Right atrium auricular region (tissue), 2 donors: ENCODE measurements at regions not wholly inside any gene's neighbourhood (a gene's known extent, or its start where the extent isn't known, plus 50 kb on each side); places are given as distances from the start of the nearest gene placed in this dataset.

ENCODE experiments used
- DNase-seq: peaks from one replicate; pipeline ENCODE4 v3.0.0-alpha.2; 2019; ENCODE audit warnings: low spot score
- H3K27ac ChIP-seq, 2 donors: fragments of 200-600 bp; sonication (generic); 1 replicate in 1 of 2; 2 replicates in 1 of 2; pipeline ENCODE4 v1.5.1; 2016 to 2019
- H3K27me3 ChIP-seq, 2 donors: fragments of 200-600 bp; sonication (generic); one replicate each; pipeline versions ENCODE4 v1.5.1 to v1.6.0; 2017 to 2019
- H3K36me3 ChIP-seq: fragments of 200-600 bp; sonication (generic); one replicate; pipeline ENCODE4 v1.5.1; 2016
- H3K4me1 ChIP-seq, 2 donors: fragments of 200-600 bp; sonication (generic); one replicate each; pipeline versions ENCODE4 v1.5.1 to v1.6.0; 2017 to 2019
- H3K4me3 ChIP-seq, 2 donors: fragments of 200-600 bp; sonication (generic); 1 replicate in 1 of 2; 2 replicates in 1 of 2; pipeline ENCODE4 v1.5.1; 2017 to 2019; ENCODE audit warnings: mild to moderate bottlenecking in 1 of 2, moderate library complexity in 1 of 2
- H3K9me3 ChIP-seq, 2 donors: fragments of 200-600 bp; sonication (generic); one replicate each; pipeline ENCODE4 v1.5.1; 2019
- TF ChIP-seq, protein P1 (sequence below), 2 donors: fragments of 200-600 bp; sonication (generic); IDR thresholded peaks; one replicate each; pipeline ENCODE4 v1.5.1; 2019; ENCODE audit warnings: antibody characterized with exemption in 2 of 2

DNA sequence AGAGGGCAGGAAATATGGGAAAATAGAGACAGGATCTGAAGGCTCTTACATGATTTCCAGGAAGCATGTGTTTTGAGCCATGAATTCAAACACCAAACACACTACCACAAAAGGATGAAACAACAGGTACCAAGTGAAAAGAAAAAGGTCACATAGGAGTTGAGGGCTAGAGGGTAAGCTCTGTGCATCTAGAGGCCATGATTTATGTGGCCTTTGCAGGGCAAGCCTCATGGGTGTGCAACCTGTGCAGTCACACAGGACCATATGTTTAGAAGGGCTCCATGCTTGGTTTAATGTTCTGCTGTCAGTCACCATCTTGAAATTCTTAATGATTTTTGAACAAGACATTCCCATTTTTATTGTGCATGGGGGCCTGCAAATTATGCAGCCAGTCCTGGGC lies 134.5 kb upstream of the CCDC68 start:
- no peak overlapping the region for H3K4me3 ChIP-seq
- no peaks in the 10 kb centered on the region for H3K4me1 ChIP-seq
- DNase-seq: no peak
- H3K9me3 ChIP-seq: no peaks in the 10 kb centered on the region
- TF ChIP-seq, protein P1, sequence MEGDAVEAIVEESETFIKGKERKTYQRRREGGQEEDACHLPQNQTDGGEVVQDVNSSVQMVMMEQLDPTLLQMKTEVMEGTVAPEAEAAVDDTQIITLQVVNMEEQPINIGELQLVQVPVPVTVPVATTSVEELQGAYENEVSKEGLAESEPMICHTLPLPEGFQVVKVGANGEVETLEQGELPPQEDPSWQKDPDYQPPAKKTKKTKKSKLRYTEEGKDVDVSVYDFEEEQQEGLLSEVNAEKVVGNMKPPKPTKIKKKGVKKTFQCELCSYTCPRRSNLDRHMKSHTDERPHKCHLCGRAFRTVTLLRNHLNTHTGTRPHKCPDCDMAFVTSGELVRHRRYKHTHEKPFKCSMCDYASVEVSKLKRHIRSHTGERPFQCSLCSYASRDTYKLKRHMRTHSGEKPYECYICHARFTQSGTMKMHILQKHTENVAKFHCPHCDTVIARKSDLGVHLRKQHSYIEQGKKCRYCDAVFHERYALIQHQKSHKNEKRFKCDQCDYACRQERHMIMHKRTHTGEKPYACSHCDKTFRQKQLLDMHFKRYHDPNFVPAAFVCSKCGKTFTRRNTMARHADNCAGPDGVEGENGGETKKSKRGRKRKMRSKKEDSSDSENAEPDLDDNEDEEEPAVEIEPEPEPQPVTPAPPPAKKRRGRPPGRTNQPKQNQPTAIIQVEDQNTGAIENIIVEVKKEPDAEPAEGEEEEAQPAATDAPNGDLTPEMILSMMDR (IDR thresholded peaks at IDR 0.05): no peak
- H3K27ac ChIP-seq: no peak overlapping the region
- H3K36me3 ChIP-seq: no peaks in the 10 kb centered on the region
- H3K27me3 ChIP-seq: no peaks in the 10 kb centered on the region

DNA sequence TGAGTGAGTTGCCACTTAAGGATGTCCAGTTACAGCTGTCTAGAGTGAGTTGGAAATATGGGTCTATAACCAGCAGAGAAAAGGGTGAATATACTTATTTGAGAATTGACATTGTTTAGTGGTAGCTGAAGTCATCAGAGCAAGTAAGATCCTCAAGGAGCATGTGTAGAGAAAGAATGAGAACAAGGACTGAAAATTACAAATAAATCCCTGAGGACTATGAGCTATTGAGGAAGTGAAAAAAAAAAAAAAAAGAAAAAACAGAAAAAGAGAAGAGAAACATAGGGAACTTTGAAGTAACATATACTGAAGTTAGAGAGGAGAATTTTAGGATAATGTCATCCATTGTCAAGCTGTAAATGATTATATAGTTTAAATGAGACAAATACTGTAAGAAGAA lies 134.0 kb upstream of the CCDC68 start:
- H3K27me3 ChIP-seq: no peaks in the 10 kb centered on the region
- H3K9me3 ChIP-seq: no peaks in the 10 kb centered on the region
- H3K4me3 ChIP-seq: no peak overlapping the region
- H3K36me3 ChIP-seq: no peaks in the 10 kb centered on the region
- no peak for DNase-seq
- no peaks in the 10 kb centered on the region for H3K4me1 ChIP-seq
- TF ChIP-seq, protein P1 (IDR thresholded peaks at IDR 0.05): no peak
- no peak overlapping the region for H3K27ac ChIP-seq

DNA sequence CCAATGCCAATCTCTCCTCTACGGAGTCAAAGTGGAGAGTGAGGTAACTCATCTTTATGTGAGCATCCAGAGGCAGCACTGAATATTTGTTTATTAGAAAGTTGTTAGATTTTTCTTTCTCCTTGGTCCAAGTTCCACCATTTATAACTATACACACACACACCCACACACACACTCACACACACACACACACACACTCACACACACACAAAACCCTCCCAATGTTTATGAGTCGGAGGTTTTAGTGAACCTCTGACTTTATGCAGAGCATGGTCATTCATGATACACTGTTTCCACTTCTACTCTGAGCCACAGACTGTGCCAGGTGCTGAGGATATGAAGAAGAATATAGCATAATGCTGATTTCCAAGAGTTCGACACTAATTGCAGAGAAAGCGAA lies 132.9 kb upstream of the CCDC68 start:
- H3K4me1 ChIP-seq: no peaks in the 10 kb centered on the region
- no peak overlapping the region for H3K4me3 ChIP-seq
- TF ChIP-seq, protein P1 (IDR thresholded peaks at IDR 0.05): no peak
- H3K27ac ChIP-seq: no peak overlapping the region
- H3K27me3 ChIP-seq: no peaks in the 10 kb centered on the region
- H3K9me3 ChIP-seq: no peaks in the 10 kb centered on the region
- H3K36me3 ChIP-seq: no peaks in the 10 kb centered on the region
- DNase-seq: no peak

DNA sequence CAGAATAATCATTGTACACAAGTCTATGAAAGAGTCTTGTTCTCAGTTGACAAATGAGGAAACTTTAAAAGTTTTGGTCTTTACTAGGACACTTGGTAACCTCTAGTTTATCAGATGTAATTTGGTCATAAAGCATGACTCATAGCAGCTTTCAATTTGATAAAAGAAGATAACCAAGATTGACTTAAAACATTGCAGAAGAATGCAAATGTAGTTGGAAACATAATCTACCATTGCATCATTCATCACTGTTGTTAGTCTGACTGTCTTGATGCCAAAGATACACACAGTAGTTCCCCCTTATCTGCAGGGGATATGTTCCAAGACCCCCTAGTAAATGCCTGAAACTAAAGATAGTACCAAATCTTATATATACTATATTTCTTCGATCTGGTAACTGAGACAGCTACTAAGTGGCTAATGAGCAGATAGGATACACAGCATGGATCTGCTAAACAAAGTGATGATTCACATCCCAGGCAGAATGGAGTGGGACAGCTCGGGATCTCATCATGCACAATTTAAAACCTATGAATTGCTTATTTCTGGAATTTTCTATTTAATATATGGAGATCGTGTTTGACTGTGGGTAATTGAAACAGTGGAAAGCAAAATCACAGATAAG lies 131.4 kb upstream of the CCDC68 start:
- Histone ChIP-seq H3K27me3 (no peaks in the 10 kb centered on the region), H3K4me3 (no peak overlapping the region), H3K36me3 (no peaks in the 10 kb centered on the region), H3K27ac (no peak overlapping the region), H3K4me1 (no peaks in the 10 kb centered on the region), H3K9me3 (no peaks in the 10 kb centered on the region)
- no peak for DNase-seq
- TF ChIP-seq, protein P1 (IDR thresholded peaks at IDR 0.05): no peak

DNA sequence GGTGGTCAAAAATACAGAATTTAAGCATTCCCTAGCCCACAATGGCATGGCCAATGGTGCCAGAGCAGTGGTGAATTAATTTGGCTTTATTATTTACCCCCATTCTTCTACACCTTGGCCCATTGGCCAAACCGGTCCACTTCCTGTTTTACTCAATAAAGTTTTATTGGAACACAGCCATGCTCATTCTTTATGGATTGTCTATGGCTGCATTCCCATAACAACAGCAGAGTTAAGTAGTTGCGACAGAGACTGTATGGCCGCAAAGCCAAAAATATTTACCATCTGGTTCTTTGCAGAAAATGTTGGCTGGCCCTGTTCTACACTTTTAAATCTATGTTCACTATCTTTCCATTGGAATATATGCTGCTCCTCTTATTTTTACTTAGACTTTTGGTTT lies 130.3 kb upstream of the CCDC68 start:
- Histone ChIP-seq H3K36me3 (no peaks in the 10 kb centered on the region), H3K9me3 (no peaks in the 10 kb centered on the region), H3K27ac (no peak overlapping the region), H3K4me1 (no peaks in the 10 kb centered on the region), H3K27me3 (no peaks in the 10 kb centered on the region), H3K4me3 (no peak overlapping the region)
- TF ChIP-seq, protein P1 (IDR thresholded peaks at IDR 0.05): no peak
- no peak for DNase-seq

DNA sequence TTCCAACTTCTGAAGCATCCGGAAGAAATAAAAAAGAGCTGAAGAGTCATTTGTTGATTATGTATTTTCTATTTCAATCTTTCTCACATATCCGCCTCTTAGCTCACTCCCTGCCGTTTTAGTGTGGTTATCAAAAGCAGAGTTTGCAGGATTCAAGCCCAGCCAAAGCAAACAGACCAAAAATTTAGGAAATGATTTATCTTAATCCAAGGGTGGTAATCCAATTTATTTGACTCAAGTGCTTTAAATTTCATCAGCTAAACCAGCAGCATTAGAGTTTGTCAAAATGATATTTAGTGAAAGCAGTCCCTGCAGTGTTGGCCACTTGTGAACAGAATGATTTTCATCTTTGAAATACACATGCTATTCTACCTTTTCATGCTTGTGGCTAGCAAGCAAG lies 129.3 kb upstream of the CCDC68 start:
- no peaks in the 10 kb centered on the region for H3K4me1 ChIP-seq
- H3K4me3 ChIP-seq: no peak overlapping the region
- no peaks in the 10 kb centered on the region for H3K27me3 ChIP-seq
- no peak for DNase-seq
- TF ChIP-seq, protein P1 (IDR thresholded peaks at IDR 0.05): no peak
- H3K27ac ChIP-seq: no peak overlapping the region
- H3K9me3 ChIP-seq: no peaks in the 10 kb centered on the region
- no peaks in the 10 kb centered on the region for H3K36me3 ChIP-seq
